Nephron progenitor cell (in vitro differentiated cells): ENCODE measurements at regions not wholly inside any gene's neighbourhood (a gene's known extent, or its start where the extent isn't known, plus 50 kb on each side); places are given as distances from the start of the nearest gene placed in this dataset.
"Not testable (repeated sequence)": the region's sequence is repeated elsewhere in the genome, so short reads cannot be mapped to it uniquely, and the experiment has no call there.

Experiments used
- DNase-seq: peaks from one replicate; pipeline ENCODE4 v3.0.0; 2021
- H3K27ac Mint-ChIP-seq: 2 replicates; pipeline ENCODE4 v1.8.0; 2021; ENCODE audit warnings: mild to moderate bottlenecking, moderate library complexity, mixed read lengths
- H3K27me3 Mint-ChIP-seq: 2 replicates; pipeline ENCODE4 v1.8.0; 2021; ENCODE audit warnings: mild to moderate bottlenecking, low read depth, mixed read lengths; ENCODE audit not compliant: poor library complexity
- H3K36me3 Mint-ChIP-seq: 2 replicates; pipeline ENCODE4 v1.8.0; 2021; ENCODE audit warnings: low read depth, mixed read lengths
- H3K4me1 Mint-ChIP-seq: 2 replicates; pipeline ENCODE4 v1.8.0; 2021; ENCODE audit warnings: mixed read lengths
- H3K4me3 Mint-ChIP-seq: 2 replicates; pipeline ENCODE4 v1.8.0; 2021; ENCODE audit warnings: mild to moderate bottlenecking, moderate library complexity, mixed read lengths
- H3K9me3 Mint-ChIP-seq: 2 replicates; pipeline ENCODE4 v1.8.0; 2021; ENCODE audit warnings: mild to moderate bottlenecking, moderate library complexity, mixed read lengths
- CTCF ChIP-seq: fragments of 200-600 bp; sonication (generic); IDR thresholded peaks from 2 replicates; pipeline ENCODE4 v1.5.0; 2021; ENCODE audit warnings: antibody characterized with exemption

GRCh38 chr20:48026981-48027592 is 241.8 kb upstream of the SULF2 start:
- peaks cover 20% of the 10 kb centered on the region for H3K4me1 Mint-ChIP-seq
- peaks cover 16% of the 10 kb centered on the region for H3K9me3 Mint-ChIP-seq
- no peak overlapping the region for H3K4me3 Mint-ChIP-seq
- TF ChIP-seq CTCF, result no peak
- H3K36me3 Mint-ChIP-seq, result peaks cover 8% of the 10 kb centered on the region
- no peak overlapping the region for H3K27ac Mint-ChIP-seq
- H3K27me3 Mint-ChIP-seq, result peaks cover 6% of the 10 kb centered on the region
- no peak for DNase-seq

- DNase-seq, result no peak
- peaks cover 18% of the 10 kb centered on the region for H3K9me3 Mint-ChIP-seq
- H3K36me3 Mint-ChIP-seq, result peaks cover 8% of the 10 kb centered on the region
- H3K27ac Mint-ChIP-seq, result no peak overlapping the region
- peaks cover 24% of the 10 kb centered on the region for H3K4me1 Mint-ChIP-seq
- H3K4me3 Mint-ChIP-seq, result no peak overlapping the region
- peaks cover 8% of the 10 kb centered on the region for H3K27me3 Mint-ChIP-seq
- no peak for TF ChIP-seq CTCF
Measured at GRCh38 chr20:48025661-48026060, 240.4 kb upstream of the SULF2 start.

GRCh38 chr20:48025051-48025515 is 239.8 kb upstream of the SULF2 start:
- peaks cover 30% of the 10 kb centered on the region for H3K4me1 Mint-ChIP-seq
- no peak for TF ChIP-seq CTCF
- H3K4me3 Mint-ChIP-seq, result no peak overlapping the region
- peaks cover 8% of the 10 kb centered on the region for H3K27me3 Mint-ChIP-seq
- peaks cover 8% of the 10 kb centered on the region for H3K36me3 Mint-ChIP-seq
- no peak overlapping the region for H3K27ac Mint-ChIP-seq
- DNase-seq, result peak; percentile 31
- H3K9me3 Mint-ChIP-seq, result peaks cover 18% of the 10 kb centered on the region

- H3K4me3 Mint-ChIP-seq, result no peak overlapping the region
- peaks cover 8% of the 10 kb centered on the region for H3K27me3 Mint-ChIP-seq
- TF ChIP-seq CTCF, result no peak
- no peak for DNase-seq
- peaks cover 18% of the 10 kb centered on the region for H3K9me3 Mint-ChIP-seq
- peaks cover 35% of the 10 kb centered on the region for H3K4me1 Mint-ChIP-seq
- no peak overlapping the region for H3K27ac Mint-ChIP-seq
- peaks cover 8% of the 10 kb centered on the region for H3K36me3 Mint-ChIP-seq
Measured at GRCh38 chr20:48024539-48024938, 239.3 kb upstream of the SULF2 start.

- peaks cover 32% of the 10 kb centered on the region for H3K9me3 Mint-ChIP-seq
- not testable (repeated sequence) for H3K27me3 Mint-ChIP-seq, DNase-seq, H3K4me3 Mint-ChIP-seq
- peaks cover 13% of the 10 kb centered on the region for H3K36me3 Mint-ChIP-seq
- H3K4me1 Mint-ChIP-seq, result peaks cover 44% of the 10 kb centered on the region
- H3K27ac Mint-ChIP-seq, result peak overlapping the region; percentile 50
Measured at GRCh38 chr20:48020696-48021095, 235.4 kb upstream of the SULF2 start.

- DNase-seq, result no peak
- Mint-ChIP-seq H3K4me1 (peaks cover 40% of the 10 kb centered on the region), H3K4me3 (no peak overlapping the region), H3K9me3 (peaks cover 32% of the 10 kb centered on the region), H3K27ac (no peak overlapping the region), H3K36me3 (peaks cover 13% of the 10 kb centered on the region), H3K27me3 (peaks cover 10% of the 10 kb centered on the region)
- no peak for TF ChIP-seq CTCF
Measured at GRCh38 chr20:48019940-48020339, 234.7 kb upstream of the SULF2 start.
